GM20000 (cell line): ENCODE measurements at regions not wholly inside any gene's neighbourhood (a gene's known extent, or its start where the extent isn't known, plus 50 kb on each side); places are given as distances from the start of the nearest gene placed in this dataset.

ENCODE experiments used
- DNase-seq: peaks from one replicate; pipeline ENCODE4 v3.0.0; 2012; ENCODE audit warnings: low spot score
- CTCF ChIP-seq: IDR thresholded peaks from 2 replicates; pipeline ENCODE4 v1.5.1; 2012; ENCODE audit warnings: mild to moderate bottlenecking, control low read depth; ENCODE audit errors: extremely low read depth, missing control alignments

GRCh38 chr11:93939084-93939760 lies 81.9 kb upstream of the HEPHL1 start:
- no peak for DNase-seq
- no peak for TF ChIP-seq CTCF

GRCh38 chr11:93940395-93940794 lies 80.8 kb upstream of the HEPHL1 start:
- no peak for TF ChIP-seq CTCF
- no peak for DNase-seq

GRCh38 chr11:93942176-93942575 lies 79.0 kb upstream of the HEPHL1 start:
- no peak for TF ChIP-seq CTCF
- DNase-seq: no peak

- no peak for TF ChIP-seq CTCF
- no peak for DNase-seq
Measured at GRCh38 chr11:93945596-93945995, 75.6 kb upstream of the HEPHL1 start.

- TF ChIP-seq CTCF: no peak
- DNase-seq: no peak
Measured at GRCh38 chr11:93952082-93952780, 68.9 kb upstream of the HEPHL1 start.

GRCh38 chr11:93957397-93957952 lies 63.7 kb upstream of the HEPHL1 start:
- no peak for TF ChIP-seq CTCF
- DNase-seq: no peak

- no peak for TF ChIP-seq CTCF
- DNase-seq: no peak
Measured at GRCh38 chr11:93958991-93959390, 62.2 kb upstream of the HEPHL1 start.
